ENCODE measurements at regions not wholly inside any gene's neighbourhood (a gene's known extent, or its start where the extent isn't known, plus 50 kb on each side); places are given as distances from the start of the nearest gene placed in this dataset.

DNA sequence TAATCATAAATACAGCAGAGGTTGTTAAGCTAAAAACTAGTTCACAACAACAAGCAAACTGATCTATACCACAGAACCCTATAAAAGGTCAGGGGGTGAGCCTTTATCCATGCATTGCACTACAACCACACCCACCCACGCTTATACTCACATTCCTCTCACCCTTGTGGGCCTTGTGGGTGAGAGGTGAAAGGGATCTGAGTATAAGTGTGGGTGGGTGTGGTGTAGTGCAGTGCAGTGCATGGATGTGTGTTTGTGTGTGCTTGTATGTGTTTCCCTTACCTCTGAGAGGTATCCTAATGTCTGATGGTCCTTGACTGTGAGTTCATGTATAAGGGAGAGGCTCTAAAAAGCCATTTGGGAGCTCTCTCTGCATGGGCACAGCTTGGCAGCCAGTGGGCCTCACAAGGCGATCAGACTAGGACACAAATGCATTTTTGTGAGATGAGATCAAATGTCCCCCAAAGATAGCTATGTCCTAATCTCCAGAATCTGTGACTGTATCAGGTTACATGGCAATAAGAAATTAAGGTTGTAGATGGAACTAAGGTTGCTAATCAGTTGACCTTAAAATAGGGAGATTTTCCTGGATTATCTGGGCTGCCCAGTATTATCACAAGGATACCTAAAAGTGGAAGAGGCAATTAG, 95.5 kb upstream of the DPT start:
- H3K4me3 ChIP-seq (ENCODE audit: low read depth, low read length): no peak overlapping the region
- no peak for DNase-seq (ENCODE audit: low read depth)
- no peak for TF ChIP-seq POLR2A (IDR thresholded peaks at IDR 0.05; ENCODE audit: extremely low read depth, insufficient read length)
- TF ChIP-seq, protein P1, sequence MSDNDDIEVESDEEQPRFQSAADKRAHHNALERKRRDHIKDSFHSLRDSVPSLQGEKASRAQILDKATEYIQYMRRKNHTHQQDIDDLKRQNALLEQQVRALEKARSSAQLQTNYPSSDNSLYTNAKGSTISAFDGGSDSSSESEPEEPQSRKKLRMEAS (IDR thresholded peaks at IDR 0.05; ENCODE audit: low read depth, low read length): no peak
- TF ChIP-seq, protein P2, sequence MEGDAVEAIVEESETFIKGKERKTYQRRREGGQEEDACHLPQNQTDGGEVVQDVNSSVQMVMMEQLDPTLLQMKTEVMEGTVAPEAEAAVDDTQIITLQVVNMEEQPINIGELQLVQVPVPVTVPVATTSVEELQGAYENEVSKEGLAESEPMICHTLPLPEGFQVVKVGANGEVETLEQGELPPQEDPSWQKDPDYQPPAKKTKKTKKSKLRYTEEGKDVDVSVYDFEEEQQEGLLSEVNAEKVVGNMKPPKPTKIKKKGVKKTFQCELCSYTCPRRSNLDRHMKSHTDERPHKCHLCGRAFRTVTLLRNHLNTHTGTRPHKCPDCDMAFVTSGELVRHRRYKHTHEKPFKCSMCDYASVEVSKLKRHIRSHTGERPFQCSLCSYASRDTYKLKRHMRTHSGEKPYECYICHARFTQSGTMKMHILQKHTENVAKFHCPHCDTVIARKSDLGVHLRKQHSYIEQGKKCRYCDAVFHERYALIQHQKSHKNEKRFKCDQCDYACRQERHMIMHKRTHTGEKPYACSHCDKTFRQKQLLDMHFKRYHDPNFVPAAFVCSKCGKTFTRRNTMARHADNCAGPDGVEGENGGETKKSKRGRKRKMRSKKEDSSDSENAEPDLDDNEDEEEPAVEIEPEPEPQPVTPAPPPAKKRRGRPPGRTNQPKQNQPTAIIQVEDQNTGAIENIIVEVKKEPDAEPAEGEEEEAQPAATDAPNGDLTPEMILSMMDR (IDR thresholded peaks at IDR 0.05; ENCODE audit: low read depth, low read length): no peak

DNA sequence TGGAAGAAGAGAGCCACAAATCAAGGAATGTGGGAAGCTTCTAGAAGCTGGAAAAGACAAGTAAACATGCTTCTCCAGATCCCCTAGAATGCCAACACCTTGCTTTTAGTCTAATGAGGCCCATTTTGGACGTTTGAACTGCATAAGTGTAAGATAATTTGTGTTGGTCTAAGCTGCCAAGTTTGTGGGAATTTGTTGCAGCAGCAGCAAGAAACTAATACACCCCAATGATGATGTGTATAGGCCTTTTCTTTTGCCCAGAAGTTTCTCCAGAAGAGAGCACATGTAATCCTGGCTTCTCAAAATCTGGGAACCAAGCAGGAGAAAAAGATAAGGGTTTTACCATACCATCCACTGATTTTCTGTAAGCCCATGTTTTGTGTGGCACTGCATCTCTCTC, 96.1 kb upstream of the DPT start:
- no peak overlapping the region for H3K4me3 ChIP-seq (ENCODE audit: low read depth, low read length)
- TF ChIP-seq, protein P2 (IDR thresholded peaks at IDR 0.05; ENCODE audit: low read depth, low read length): no peak
- TF ChIP-seq, protein P1 (IDR thresholded peaks at IDR 0.05; ENCODE audit: low read depth, low read length): no peak
- TF ChIP-seq POLR2A (IDR thresholded peaks at IDR 0.05; ENCODE audit: extremely low read depth, insufficient read length) (no peak), MYC (IDR thresholded peaks at IDR 0.05; ENCODE audit: low read depth, low read length) (no peak)
- no peak for DNase-seq (ENCODE audit: low read depth)

DNA sequence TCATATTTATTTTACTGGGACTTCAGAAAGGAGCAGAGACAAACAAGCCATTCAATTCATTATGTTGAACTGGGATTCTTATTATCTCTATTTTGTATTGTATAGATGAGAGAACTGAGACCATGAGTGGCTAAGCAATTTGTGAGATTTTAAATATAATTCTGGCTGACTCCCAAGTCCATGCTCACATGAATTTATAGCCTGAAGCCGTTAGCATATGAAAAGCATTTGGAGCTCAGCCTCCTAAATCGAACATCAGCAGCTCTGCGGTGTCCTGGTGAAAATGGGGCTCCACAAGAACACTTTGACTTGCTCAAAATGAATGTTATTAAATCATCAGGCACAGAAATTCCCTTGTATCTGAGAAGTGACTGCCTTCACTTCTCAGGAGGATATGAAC, 96.8 kb upstream of the DPT start:
- TF ChIP-seq, protein P1 (IDR thresholded peaks at IDR 0.05; ENCODE audit: low read depth, low read length): no peak
- TF ChIP-seq, protein P2 (IDR thresholded peaks at IDR 0.05; ENCODE audit: low read depth, low read length): no peak
- TF ChIP-seq POLR2A (IDR thresholded peaks at IDR 0.05; ENCODE audit: extremely low read depth, insufficient read length) (no peak), MYC (IDR thresholded peaks at IDR 0.05; ENCODE audit: low read depth, low read length) (no peak)
- no peak overlapping the region for H3K4me3 ChIP-seq (ENCODE audit: low read depth, low read length)
- DNase-seq (ENCODE audit: low read depth): no peak

DNA sequence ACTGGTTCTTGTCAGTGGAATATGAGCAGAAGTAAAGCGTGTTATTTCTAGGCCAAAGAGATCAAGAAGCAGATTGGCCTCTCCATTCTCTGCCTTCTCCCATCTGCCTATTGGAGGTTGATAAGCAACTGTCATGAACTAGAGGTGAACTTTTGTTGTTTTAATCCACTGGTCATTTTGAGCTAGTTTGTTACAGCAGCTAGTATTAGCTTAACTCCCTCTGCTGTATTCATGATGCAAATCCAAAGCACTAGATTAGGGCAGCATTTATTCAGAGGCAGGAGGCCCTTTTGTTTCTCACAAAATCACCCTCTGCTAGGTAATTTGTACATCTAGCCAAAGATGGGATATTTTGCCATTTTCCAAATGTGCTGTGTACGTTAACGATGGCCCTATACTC, 97.3 kb upstream of the DPT start:
- TF ChIP-seq, protein P1 (IDR thresholded peaks at IDR 0.05; ENCODE audit: low read depth, low read length): no peak
- TF ChIP-seq MYC (IDR thresholded peaks at IDR 0.05; ENCODE audit: low read depth, low read length) (no peak), POLR2A (IDR thresholded peaks at IDR 0.05; ENCODE audit: extremely low read depth, insufficient read length) (no peak)
- TF ChIP-seq, protein P2 (IDR thresholded peaks at IDR 0.05; ENCODE audit: low read depth, low read length): no peak
- H3K4me3 ChIP-seq (ENCODE audit: low read depth, low read length): no peak overlapping the region
- DNase-seq (ENCODE audit: low read depth): no peak

DNA sequence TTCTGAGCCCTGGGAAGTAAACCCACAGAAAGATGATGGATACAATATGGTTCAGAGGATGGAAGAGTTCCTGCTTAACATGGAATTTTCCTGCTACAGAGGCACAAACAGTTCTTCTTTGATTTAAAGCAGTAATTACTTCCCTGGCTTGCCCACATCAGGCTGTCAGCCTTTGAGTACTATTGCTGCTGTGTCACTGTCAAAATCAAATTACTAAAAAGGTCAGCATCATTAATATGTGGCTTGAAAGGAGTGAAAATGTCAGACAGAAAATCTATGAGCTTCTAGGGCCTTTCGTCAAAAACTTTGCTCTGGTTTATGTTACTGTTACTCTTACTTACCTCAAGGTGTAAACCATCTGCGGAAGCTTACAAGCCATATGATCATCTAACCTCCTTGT, 98.6 kb upstream of the DPT start:
- H3K4me3 ChIP-seq (ENCODE audit: low read depth, low read length): no peak overlapping the region
- no peak for TF ChIP-seq POLR2A (IDR thresholded peaks at IDR 0.05; ENCODE audit: extremely low read depth, insufficient read length)
- TF ChIP-seq MYC (IDR thresholded peaks at IDR 0.05; ENCODE audit: low read depth, low read length): no peak
- TF ChIP-seq, protein P2 (IDR thresholded peaks at IDR 0.05; ENCODE audit: low read depth, low read length): no peak
- TF ChIP-seq, protein P1 (IDR thresholded peaks at IDR 0.05; ENCODE audit: low read depth, low read length): no peak
- DNase-seq (ENCODE audit: low read depth): no peak

Data from NB4 (cell line).